ENCODE measurements at regions not wholly inside any gene's neighbourhood (a gene's known extent, or its start where the extent isn't known, plus 50 kb on each side); places are given as distances from the start of the nearest gene placed in this dataset.

- no peaks in the 10 kb centered on the region for H3K36me3 ChIP-seq
- no peak for TF ChIP-seq CTCF (IDR thresholded peaks at IDR 0.05)
- DNase-seq (no peak), FAIRE-seq (no peak), ATAC-seq (no peak)
- H3K27me3 ChIP-seq = no peaks in the 10 kb centered on the region
- intact Hi-C loops (cut with DNase I) = no loop called here
- H3K4me1 ChIP-seq = no peaks in the 10 kb centered on the region
- WGBS, 2 donors = 94 to 98% methylated on average over 13 of the region's 13 CpGs
- H3K27ac ChIP-seq = no peak overlapping the region
- no peaks in the 10 kb centered on the region for H3K9me3 ChIP-seq
- no peak overlapping the region for H3K4me3 ChIP-seq
Measured at GRCh38 chr6:22349051-22349450, 52.2 kb upstream of the PRL start.

GRCh38 chr6:22349528-22349927, 52.7 kb upstream of the PRL start:
- intact Hi-C loops (cut with DNase I) = no loop called here
- H3K4me3 ChIP-seq = no peak overlapping the region
- no peak for FAIRE-seq
- no peaks in the 10 kb centered on the region for H3K4me1 ChIP-seq
- no peaks in the 10 kb centered on the region for H3K27me3 ChIP-seq
- no peak overlapping the region for H3K27ac ChIP-seq
- ATAC-seq = no peak
- no peak for DNase-seq
- no peaks in the 10 kb centered on the region for H3K36me3 ChIP-seq
- H3K9me3 ChIP-seq = no peaks in the 10 kb centered on the region
- TF ChIP-seq CTCF (IDR thresholded peaks at IDR 0.05) = no peak

GRCh38 chr6:22350109-22350508, 53.3 kb upstream of the PRL start:
- Histone ChIP-seq H3K4me3 (no peak overlapping the region), H3K9me3 (no peaks in the 10 kb centered on the region), H3K27ac (no peak overlapping the region), H3K36me3 (no peaks in the 10 kb centered on the region), H3K27me3 (no peaks in the 10 kb centered on the region), H3K4me1 (no peaks in the 10 kb centered on the region)
- intact Hi-C loops (cut with DNase I) = no loop called here
- FAIRE-seq (no peak), DNase-seq (no peak), ATAC-seq (no peak)
- WGBS, 2 donors = 6 to 15% methylated on average over 1 of the region's 1 CpG
- no peak for TF ChIP-seq CTCF (IDR thresholded peaks at IDR 0.05)

- Histone ChIP-seq H3K27ac (no peak overlapping the region), H3K27me3 (no peaks in the 10 kb centered on the region), H3K4me1 (no peaks in the 10 kb centered on the region), H3K9me3 (no peaks in the 10 kb centered on the region), H3K36me3 (no peaks in the 10 kb centered on the region), H3K4me3 (no peak overlapping the region)
- no peak for TF ChIP-seq CTCF (IDR thresholded peaks at IDR 0.05)
- WGBS, 2 donors = 80 to 96% methylated on average over 2 of the region's 2 CpGs
- no peak for DNase-seq
- FAIRE-seq = no peak
- ATAC-seq = no peak
- intact Hi-C loops (cut with DNase I) = no loop called here
Measured at GRCh38 chr6:22353101-22353500, 56.3 kb upstream of the PRL start.

GRCh38 chr6:22356362-22356940, 59.6 kb upstream of the PRL start:
- DNase-seq (peak in 2 of 6 donors; percentile 41 to 45), ATAC-seq (no peak), FAIRE-seq (no peak)
- H3K36me3 ChIP-seq = no peaks in the 10 kb centered on the region
- no peaks in the 10 kb centered on the region for H3K9me3 ChIP-seq
- no peaks in the 10 kb centered on the region for H3K27me3 ChIP-seq
- intact Hi-C loops (cut with DNase I) = no loop called here
- 87 to 90% methylated on average over 23 to 28 of the region's 28 CpGs for WGBS, 2 donors
- TF ChIP-seq CTCF (IDR thresholded peaks at IDR 0.05) = no peak
- H3K4me3 ChIP-seq = no peak overlapping the region
- H3K27ac ChIP-seq = no peak overlapping the region
- no peaks in the 10 kb centered on the region for H3K4me1 ChIP-seq
